Activated naive CD4-positive, alpha-beta T cell treated with Interleukin-2 at 50 U/mL for 16 hours (primary cell): ENCODE measurements at regions not wholly inside any gene's neighbourhood (a gene's known extent, or its start where the extent isn't known, plus 50 kb on each side); places are given as distances from the start of the nearest gene placed in this dataset.
"Not testable (repeated sequence)": the region's sequence is repeated elsewhere in the genome, so short reads cannot be mapped to it uniquely, and the experiment has no call there.

Experiments
- DNase-seq: peaks from one replicate; pipeline ENCODE4 v3.0.0-alpha.2; 2020

DNA sequence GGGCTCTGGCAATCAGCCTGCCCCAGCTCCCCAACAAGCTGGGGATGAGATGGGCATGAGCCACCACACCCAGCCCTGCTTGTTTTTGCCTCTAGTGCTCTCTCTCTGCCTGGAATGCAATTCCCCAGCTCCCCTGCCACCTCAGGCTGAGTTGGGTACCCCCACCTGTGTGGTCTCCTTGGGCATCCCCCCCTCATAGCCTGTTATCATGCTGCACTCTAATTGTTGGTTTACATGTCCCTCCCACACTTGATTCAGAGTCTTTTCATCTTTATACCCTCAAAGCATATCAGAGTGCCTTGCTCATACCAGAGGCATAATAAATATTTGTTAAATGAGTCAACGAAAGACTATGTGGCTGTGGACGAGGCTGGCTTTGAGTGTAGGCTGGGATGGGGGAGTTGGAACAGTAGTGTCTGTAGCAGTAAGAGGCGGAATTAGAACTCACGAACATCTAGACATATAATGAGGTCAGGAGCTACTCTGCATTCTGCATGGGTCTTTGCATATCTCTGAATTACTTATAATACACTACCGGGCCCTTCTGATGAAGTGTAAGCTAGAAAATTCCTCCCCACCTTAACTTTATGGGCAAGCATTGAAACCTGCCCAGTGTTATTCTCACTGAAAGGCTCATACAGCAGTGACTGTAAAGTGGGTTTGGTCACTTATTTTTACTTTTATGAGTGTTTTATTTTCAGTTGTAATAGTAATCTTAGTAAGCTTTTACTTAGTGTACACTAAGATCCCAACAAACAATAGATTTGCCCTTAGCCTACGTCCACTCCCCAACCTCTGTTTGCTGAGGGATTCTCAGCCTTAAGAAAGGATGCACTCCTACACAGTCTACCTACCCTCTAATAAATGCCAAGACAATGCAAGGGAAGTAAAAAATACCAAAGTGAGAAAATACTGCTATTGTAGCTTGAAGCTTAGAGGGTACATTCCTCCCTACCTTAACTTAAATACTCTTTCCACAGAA, 58.7 kb downstream of the EDN1 start:
- DNase-seq, result no peak

GRCh38 chr6:12350644-12351170, 60.5 kb downstream of the EDN1 start:
- no peak for DNase-seq

- DNase-seq, result no peak
Observed at GRCh38 chr6:12351672-12352071, 61.5 kb downstream of the EDN1 start.

- no peak for DNase-seq
Observed at GRCh38 chr6:12353731-12354130, 63.6 kb downstream of the EDN1 start.

DNA sequence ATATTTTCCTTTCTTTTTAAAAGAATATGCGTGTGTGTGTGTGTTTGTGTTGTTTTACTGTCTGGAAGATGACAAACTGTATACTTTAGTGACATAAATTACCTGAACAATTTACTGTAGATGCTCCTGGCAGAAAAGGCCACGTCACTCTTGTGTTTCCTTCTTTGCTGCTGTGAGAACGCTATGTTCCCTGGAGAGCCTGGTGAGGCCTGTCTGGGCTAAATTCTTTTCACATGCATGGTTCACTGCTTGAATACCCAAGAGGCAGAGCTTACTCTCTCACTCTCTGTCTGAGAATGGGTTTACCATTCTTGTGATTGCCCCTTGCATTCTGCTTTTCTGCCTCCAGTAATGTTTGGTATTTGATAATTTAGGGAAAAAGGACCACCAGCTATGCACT, 64.3 kb downstream of the EDN1 start:
- no peak for DNase-seq

GRCh38 chr6:12355354-12355753, 65.2 kb downstream of the EDN1 start:
- no peak for DNase-seq

GRCh38 chr6:12356431-12356830, 66.3 kb downstream of the EDN1 start:
- DNase-seq, result no peak

- no peak for DNase-seq
Observed at GRCh38 chr6:12356983-12357972, 67.1 kb downstream of the EDN1 start.

DNA sequence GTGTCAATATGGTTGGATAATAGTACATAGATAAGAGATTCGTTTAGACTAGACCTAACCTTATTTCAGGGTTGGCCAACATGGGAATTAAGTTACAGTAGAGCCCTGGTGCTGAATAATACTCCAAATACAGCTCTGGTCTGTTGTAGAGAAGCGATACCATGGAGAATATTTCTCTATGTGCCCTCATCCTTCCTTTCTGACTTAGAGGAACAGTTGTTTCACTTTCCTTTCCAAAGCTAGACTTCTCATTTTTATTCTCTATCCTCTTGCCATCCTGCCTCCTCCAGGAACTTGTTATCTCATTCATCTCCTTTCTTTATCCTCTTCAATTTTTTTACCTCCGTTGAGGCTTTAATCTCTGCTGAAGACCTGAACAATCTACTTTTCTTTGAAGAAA, 68.9 kb downstream of the EDN1 start:
- DNase-seq, result no peak

GRCh38 chr6:12361042-12361765, 71.0 kb downstream of the EDN1 start:
- DNase-seq, result no peak

GRCh38 chr6:12363277-12363650, 73.1 kb downstream of the EDN1 start:
- not testable (repeated sequence) for DNase-seq

GRCh38 chr6:12363651-12364381, 73.7 kb downstream of the EDN1 start:
- DNase-seq, result no peak

- no peak for DNase-seq
Observed at GRCh38 chr6:12364621-12365020, 74.5 kb downstream of the EDN1 start.

DNA sequence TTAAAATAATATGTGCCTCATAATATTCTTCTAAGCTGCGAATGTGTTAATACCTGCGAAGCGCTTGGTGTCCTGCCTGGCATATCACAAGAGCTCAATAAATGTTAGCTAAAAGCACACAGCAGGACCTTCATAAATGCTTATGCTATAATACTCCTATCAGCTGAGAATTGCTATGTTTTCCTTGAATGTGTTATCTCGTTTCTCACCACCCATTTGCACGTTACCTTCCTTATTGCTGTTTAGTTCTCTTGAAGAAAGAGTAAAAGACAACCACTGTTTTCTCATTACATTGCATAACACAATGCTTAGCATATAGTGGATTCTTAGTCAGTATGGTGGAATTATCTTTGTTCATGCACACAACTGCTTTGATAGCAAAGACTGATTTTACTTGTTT, 76.6 kb downstream of the EDN1 start:
- DNase-seq, result no peak

DNA sequence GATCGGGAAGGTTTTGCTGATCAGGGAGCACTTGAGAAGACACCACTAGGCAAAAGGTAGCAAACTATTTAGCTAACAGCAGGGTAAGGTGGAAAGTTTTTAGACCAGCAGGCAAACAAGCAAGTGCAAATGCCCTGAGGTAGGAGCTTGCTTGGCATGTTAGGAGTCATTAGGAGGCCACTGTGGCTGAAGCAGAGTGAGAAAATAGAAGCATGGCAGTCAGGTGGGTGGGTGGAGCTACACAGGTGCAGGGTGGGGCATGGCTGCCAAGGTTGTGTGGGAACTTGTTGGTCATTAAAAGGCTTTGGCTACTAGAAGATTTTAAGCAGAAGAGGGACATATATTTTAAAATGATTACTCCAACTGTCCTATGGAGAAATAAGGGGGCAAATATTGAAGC, 77.3 kb downstream of the EDN1 start:
- no peak for DNase-seq

GRCh38 chr6:12369355-12369754, 79.2 kb downstream of the EDN1 start:
- DNase-seq, result no peak

DNA sequence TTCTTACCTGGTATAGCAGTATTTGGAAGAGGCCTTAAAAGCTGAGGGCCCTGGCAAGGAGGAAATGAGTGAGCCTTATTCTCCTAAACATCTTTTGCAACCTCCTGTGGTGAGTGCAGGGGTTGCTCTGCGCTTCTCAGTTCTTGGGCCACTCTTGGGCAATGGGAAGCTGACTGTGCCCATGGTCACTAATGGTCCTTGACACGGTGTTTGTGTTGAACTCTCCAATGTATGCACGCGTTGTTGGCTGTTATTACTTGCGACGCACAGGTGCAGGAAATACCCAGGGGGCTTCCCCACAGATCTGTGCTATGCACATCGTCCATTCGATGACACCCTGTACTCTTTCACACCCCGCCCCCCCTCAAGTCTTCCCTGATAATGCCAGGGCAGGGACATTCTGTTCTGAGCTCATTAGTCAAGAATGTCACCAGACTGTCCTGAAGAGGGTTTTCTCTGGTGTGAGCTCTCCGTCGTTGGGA, 79.7 kb downstream of the EDN1 start:
- no peak for DNase-seq

DNA sequence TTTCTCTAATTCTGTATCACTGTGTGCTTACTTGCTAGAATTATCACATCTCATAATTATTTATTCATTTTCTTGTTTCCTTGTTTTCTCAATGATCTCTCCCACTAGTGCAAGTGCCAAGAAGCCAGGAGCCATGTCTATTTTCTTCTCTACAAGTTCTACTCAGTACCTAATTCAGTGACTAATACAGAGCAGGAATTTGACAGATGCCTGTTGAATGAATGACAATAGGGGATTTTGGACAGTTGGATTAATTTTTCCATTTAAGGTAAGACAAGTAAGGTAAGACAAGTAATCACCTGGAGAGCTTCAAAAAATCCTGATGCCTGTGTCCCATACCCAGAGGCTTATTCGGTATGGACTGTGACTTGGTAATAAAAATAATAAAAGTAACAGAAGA, 81.0 kb downstream of the EDN1 start:
- no peak for DNase-seq

DNA sequence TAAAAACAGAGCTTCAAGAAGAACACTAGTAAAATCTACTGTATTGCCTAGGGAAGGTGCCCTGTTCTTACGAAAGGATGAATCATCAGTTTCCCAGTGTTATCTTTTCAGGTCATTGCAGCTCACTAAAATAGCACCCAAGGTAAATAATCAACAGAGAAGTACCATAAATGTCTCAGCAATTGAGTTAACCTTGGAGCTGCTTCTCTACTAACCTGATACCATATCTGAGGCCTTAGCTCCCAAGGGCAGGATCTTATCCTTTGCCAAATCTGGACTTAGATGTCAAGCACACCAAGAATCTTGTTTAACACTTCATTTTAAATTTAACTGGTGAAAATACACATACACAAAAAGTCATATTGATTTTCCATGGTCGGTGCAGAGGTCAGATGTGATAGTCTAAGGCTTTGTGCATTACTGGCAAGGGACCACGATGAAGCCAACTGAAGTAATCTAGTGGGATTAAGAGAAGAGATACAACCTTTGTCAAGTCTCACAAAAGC, 81.5 kb downstream of the EDN1 start:
- DNase-seq, result no peak

DNA sequence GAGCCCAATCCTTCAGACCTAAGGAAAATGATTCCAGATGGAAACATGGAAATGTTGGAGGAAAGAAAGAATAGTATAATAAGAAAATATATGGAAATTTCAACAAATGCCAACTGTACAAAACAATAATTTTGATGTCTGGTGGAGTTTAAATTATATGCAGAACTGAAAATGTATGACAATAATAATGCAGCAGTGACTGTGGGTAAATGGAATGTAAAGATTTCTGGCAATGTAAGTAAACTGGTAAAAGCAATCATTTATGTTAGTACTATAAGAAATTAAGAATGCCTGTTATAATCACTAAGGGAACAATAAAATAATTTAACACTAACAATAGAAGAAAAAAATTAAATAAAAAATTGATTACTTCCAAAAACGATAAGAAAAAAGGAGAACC, 89.0 kb downstream of the EDN1 start:
- DNase-seq, result no peak

DNA sequence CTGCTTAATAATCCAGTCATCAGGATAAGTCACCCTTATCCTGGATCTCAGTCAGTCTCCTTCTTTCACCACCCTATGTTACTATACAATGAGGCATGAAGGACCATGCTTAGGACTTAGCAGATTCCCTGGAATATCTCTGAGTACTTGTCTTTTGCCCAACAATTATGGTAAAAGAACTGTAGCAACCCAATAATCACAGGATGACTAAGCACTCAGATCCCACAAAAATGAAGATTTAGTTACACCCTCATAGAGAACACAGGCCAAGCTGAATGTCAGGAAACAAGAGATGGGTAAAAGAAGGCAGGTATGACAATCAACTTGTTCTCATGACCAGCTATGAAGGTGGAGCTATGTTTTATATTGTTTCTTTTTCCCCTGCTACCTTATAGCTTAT, 91.4 kb downstream of the EDN1 start:
- DNase-seq, result no peak

GRCh38 chr6:12383448-12383847, 93.3 kb downstream of the EDN1 start:
- no peak for DNase-seq
